ENCODE measurements at regions not wholly inside any gene's neighbourhood (a gene's known extent, or its start where the extent isn't known, plus 50 kb on each side); places are given as distances from the start of the nearest gene placed in this dataset.

DNA sequence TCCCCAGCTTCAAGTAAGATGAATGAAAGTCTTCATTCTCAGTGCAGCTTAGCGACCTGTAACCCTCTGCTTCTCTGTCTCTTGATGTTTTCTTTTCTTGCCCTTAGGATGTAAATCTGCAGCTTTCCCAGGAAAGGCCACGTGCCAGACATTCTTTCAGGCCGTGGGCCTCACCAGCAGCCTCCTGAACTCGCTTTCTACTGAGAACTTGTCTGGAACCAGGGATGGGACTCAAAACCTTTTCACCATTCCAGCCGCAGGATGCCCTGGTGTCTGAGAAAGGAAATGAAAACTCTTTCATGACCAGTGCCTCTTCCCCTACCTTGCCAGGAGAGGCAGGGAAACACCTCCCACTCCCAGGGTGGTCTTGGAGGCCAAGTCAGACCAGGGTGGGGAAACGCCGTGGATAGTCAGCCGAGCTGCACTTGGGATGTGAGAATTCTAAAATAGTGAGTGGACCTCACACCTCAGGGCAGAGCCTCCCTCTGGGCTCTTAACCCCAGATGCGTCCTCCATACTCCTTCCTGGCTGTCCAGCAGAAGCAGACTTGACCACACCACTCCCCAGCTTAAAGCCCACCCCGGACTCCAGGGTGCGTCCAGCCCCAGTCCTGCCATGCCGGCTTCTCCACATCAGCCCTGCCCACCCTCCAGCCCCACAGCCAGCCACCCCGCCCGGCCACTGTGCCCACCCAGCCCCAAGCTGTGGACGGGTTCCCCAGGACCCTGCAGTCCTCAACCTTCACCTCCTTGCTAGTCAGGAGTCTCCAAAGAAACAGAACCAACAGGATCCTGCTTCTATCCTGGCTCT is 115.5 kb downstream of the TWIST2 start:
- Histone ChIP-seq H3K36me3 (ENCODE audit: insufficient read depth, low read length) (no peaks in the 10 kb centered on the region), H3K4me3 (ENCODE audit: low read depth in 1 of 2, low read length in 2 of 2) (no peak overlapping the region), H3K27ac (ENCODE audit: low read depth, low read length) (no peak overlapping the region), H3K9ac (ENCODE audit: low read length) (no peak overlapping the region), H3K27me3 (ENCODE audit: control insufficient read depth in 1 of 2, insufficient read depth in 2 of 2, low read length in 2 of 2) (no peaks in the 10 kb centered on the region), H3K4me1 (ENCODE audit: insufficient read depth, low read length) (no peaks in the 10 kb centered on the region), H3K9me3 (ENCODE audit: low read length) (no peaks in the 10 kb centered on the region)

DNA sequence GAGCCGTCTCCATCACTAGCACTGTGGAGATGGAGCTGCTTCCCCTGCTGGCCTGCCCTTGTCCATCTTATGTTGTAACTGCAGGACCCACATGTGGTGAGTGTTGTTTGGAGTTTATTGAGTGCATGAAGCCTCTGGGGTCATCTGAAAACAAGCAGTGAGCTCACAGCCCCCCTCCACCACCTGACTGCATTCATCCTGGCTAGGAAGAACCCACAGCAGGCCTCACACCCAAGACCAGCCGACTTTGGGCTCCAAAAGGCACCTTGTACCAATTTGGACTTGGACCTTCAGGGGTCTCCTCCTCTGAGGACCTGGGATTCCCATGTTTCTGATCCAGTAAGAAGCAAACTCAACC is 116.1 kb downstream of the TWIST2 start:
- no peaks in the 10 kb centered on the region for H3K36me3 ChIP-seq (ENCODE audit: insufficient read depth, low read length)
- no peak overlapping the region for H3K27ac ChIP-seq (ENCODE audit: low read depth, low read length)
- H3K4me3 ChIP-seq (ENCODE audit: low read depth in 1 of 2, low read length in 2 of 2) = no peak overlapping the region
- H3K27me3 ChIP-seq (ENCODE audit: control insufficient read depth in 1 of 2, insufficient read depth in 2 of 2, low read length in 2 of 2) = no peaks in the 10 kb centered on the region
- H3K9me3 ChIP-seq (ENCODE audit: low read length) = no peaks in the 10 kb centered on the region
- H3K4me1 ChIP-seq (ENCODE audit: insufficient read depth, low read length) = no peaks in the 10 kb centered on the region
- H3K9ac ChIP-seq (ENCODE audit: low read length) = no peak overlapping the region

GRCh38 chr2:238964544-238965067 is 116.7 kb downstream of the TWIST2 start:
- H3K27ac ChIP-seq (ENCODE audit: low read depth, low read length) = no peak overlapping the region
- no peaks in the 10 kb centered on the region for H3K9me3 ChIP-seq (ENCODE audit: low read length)
- H3K4me3 ChIP-seq (ENCODE audit: low read depth in 1 of 2, low read length in 2 of 2) = no peak overlapping the region
- H3K27me3 ChIP-seq (ENCODE audit: control insufficient read depth in 1 of 2, insufficient read depth in 2 of 2, low read length in 2 of 2) = no peaks in the 10 kb centered on the region
- no peaks in the 10 kb centered on the region for H3K36me3 ChIP-seq (ENCODE audit: insufficient read depth, low read length)
- no peak overlapping the region for H3K9ac ChIP-seq (ENCODE audit: low read length)
- H3K4me1 ChIP-seq (ENCODE audit: insufficient read depth, low read length) = no peaks in the 10 kb centered on the region

DNA sequence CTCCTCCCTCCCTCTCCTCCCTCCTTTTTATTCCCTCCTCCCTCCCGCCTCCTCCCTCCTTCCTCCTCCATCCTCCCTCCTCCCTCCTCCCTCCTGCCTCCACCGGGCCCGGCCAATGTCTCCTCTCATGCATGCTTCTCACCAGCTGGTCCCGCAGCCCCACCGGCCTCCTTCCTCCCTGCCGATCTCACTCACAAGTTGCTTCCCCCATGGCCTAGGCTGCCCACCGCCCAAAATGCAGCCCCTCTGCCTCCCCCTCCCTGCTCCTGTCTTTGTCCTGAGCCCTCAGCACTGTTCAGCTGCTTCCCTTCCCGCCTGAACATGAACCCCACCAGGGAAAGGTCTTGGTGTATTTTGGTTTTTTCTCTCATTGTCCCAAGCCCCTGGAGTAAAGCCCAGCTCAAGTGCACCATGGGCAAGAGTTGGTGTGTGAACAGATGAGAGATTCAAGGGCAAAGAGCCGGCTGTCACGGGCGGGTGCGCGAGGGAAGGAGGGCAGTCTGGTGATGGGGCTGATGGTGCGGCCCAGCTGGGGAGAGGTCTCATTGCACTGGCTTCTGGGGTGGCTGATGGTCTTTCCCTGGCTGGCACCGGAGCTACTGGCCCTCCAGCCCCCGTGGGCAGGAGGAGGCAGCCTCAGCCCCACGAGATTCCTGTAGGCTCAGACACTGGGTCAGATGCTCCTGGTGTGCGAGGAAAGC is 117.6 kb downstream of the TWIST2 start:
- H3K9ac ChIP-seq (ENCODE audit: low read length) = no peak overlapping the region
- no peaks in the 10 kb centered on the region for H3K9me3 ChIP-seq (ENCODE audit: low read length)
- H3K4me1 ChIP-seq (ENCODE audit: insufficient read depth, low read length) = no peaks in the 10 kb centered on the region
- H3K27ac ChIP-seq (ENCODE audit: low read depth, low read length) = no peak overlapping the region
- no peaks in the 10 kb centered on the region for H3K36me3 ChIP-seq (ENCODE audit: insufficient read depth, low read length)
- H3K4me3 ChIP-seq (ENCODE audit: low read depth in 1 of 2, low read length in 2 of 2) = no peak overlapping the region
- H3K27me3 ChIP-seq (ENCODE audit: control insufficient read depth in 1 of 2, insufficient read depth in 2 of 2, low read length in 2 of 2) = no peaks in the 10 kb centered on the region

GRCh38 chr2:238966072-238966937 is 118.4 kb downstream of the TWIST2 start:
- no peak overlapping the region for H3K27ac ChIP-seq (ENCODE audit: low read depth, low read length)
- H3K9ac ChIP-seq (ENCODE audit: low read length) = no peak overlapping the region
- H3K9me3 ChIP-seq (ENCODE audit: low read length) = no peaks in the 10 kb centered on the region
- no peaks in the 10 kb centered on the region for H3K36me3 ChIP-seq (ENCODE audit: insufficient read depth, low read length)
- H3K4me3 ChIP-seq (ENCODE audit: low read depth in 1 of 2, low read length in 2 of 2) = no peak overlapping the region
- no peaks in the 10 kb centered on the region for H3K4me1 ChIP-seq (ENCODE audit: insufficient read depth, low read length)
- no peaks in the 10 kb centered on the region for H3K27me3 ChIP-seq (ENCODE audit: control insufficient read depth in 1 of 2, insufficient read depth in 2 of 2, low read length in 2 of 2)

GRCh38 chr2:238967031-238967977 is 119.4 kb downstream of the TWIST2 start:
- no peaks in the 10 kb centered on the region for H3K36me3 ChIP-seq (ENCODE audit: insufficient read depth, low read length)
- H3K27ac ChIP-seq (ENCODE audit: low read depth, low read length) = no peak overlapping the region
- no peaks in the 10 kb centered on the region for H3K9me3 ChIP-seq (ENCODE audit: low read length)
- no peak overlapping the region for H3K4me3 ChIP-seq (ENCODE audit: low read depth in 1 of 2, low read length in 2 of 2)
- no peak overlapping the region for H3K9ac ChIP-seq (ENCODE audit: low read length)
- H3K27me3 ChIP-seq (ENCODE audit: control insufficient read depth in 1 of 2, insufficient read depth in 2 of 2, low read length in 2 of 2) = no peaks in the 10 kb centered on the region
- H3K4me1 ChIP-seq (ENCODE audit: insufficient read depth, low read length) = no peaks in the 10 kb centered on the region

DNA sequence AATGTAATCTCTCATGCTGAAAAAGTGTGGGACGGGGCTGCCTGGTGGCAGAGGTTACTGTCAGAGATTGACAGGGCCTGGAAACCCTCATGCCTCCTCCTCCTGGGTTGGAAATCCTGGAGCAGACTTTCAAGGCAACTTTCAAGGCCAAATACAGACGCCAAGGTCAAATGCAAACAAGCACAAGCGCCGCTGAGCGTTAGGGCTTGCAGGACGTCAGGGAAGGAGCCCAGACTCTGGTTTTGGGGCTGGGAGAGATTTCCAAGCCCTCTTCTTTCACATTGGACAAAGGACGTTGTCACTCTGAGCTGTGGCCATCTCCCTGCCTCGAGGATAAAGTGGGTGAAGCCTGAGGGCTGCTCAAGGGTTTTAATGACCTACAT is 120.1 kb downstream of the TWIST2 start:
- H3K27ac ChIP-seq (ENCODE audit: low read depth, low read length) = no peak overlapping the region

GRCh38 chr2:238968616-238969384 is 120.9 kb downstream of the TWIST2 start:
- Histone ChIP-seq H3K4me1 (ENCODE audit: insufficient read depth, low read length) (peaks cover 9% of the 10 kb centered on the region), H3K27me3 (ENCODE audit: control insufficient read depth in 1 of 2, insufficient read depth in 2 of 2, low read length in 2 of 2) (no peaks in the 10 kb centered on the region), H3K36me3 (ENCODE audit: insufficient read depth, low read length) (no peaks in the 10 kb centered on the region), H3K9me3 (ENCODE audit: low read length) (no peaks in the 10 kb centered on the region), H3K27ac (ENCODE audit: low read depth, low read length) (no peak overlapping the region), H3K4me3 (ENCODE audit: low read depth in 1 of 2, low read length in 2 of 2) (no peak overlapping the region), H3K9ac (ENCODE audit: low read length) (no peak overlapping the region)

More for the DNA sequence above, 120.1 kb downstream of the TWIST2 start:
- H3K36me3 ChIP-seq (ENCODE audit: insufficient read depth, low read length) = no peaks in the 10 kb centered on the region
- H3K27me3 ChIP-seq (ENCODE audit: control insufficient read depth in 1 of 2, insufficient read depth in 2 of 2, low read length in 2 of 2) = no peaks in the 10 kb centered on the region
- peaks cover under 1% of the 10 kb centered on the region for H3K4me1 ChIP-seq (ENCODE audit: insufficient read depth, low read length)
- no peaks in the 10 kb centered on the region for H3K9me3 ChIP-seq (ENCODE audit: low read length)
- H3K9ac ChIP-seq (ENCODE audit: low read length) = no peak overlapping the region
- no peak overlapping the region for H3K4me3 ChIP-seq (ENCODE audit: low read depth in 1 of 2, low read length in 2 of 2)

GRCh38 chr2:238969857-238970256 is 122.0 kb downstream of the TWIST2 start:
- H3K27me3 ChIP-seq (ENCODE audit: control insufficient read depth in 1 of 2, insufficient read depth in 2 of 2, low read length in 2 of 2) = no peaks in the 10 kb centered on the region
- no peak overlapping the region for H3K27ac ChIP-seq (ENCODE audit: low read depth, low read length)
- no peak overlapping the region for H3K4me3 ChIP-seq (ENCODE audit: low read depth in 1 of 2, low read length in 2 of 2)
- H3K36me3 ChIP-seq (ENCODE audit: insufficient read depth, low read length) = no peaks in the 10 kb centered on the region
- H3K9ac ChIP-seq (ENCODE audit: low read length) = no peak overlapping the region
- peaks cover 20% of the 10 kb centered on the region for H3K4me1 ChIP-seq (ENCODE audit: insufficient read depth, low read length)
- no peaks in the 10 kb centered on the region for H3K9me3 ChIP-seq (ENCODE audit: low read length)

- Histone ChIP-seq H3K4me3 (ENCODE audit: low read depth in 1 of 2, low read length in 2 of 2) (no peak overlapping the region), H3K9me3 (ENCODE audit: low read length) (no peaks in the 10 kb centered on the region), H3K9ac (ENCODE audit: low read length) (no peak overlapping the region), H3K27me3 (ENCODE audit: control insufficient read depth in 1 of 2, insufficient read depth in 2 of 2, low read length in 2 of 2) (no peaks in the 10 kb centered on the region), H3K27ac (ENCODE audit: low read depth, low read length) (no peak overlapping the region), H3K4me1 (ENCODE audit: insufficient read depth, low read length) (peaks cover 21% of the 10 kb centered on the region), H3K36me3 (ENCODE audit: insufficient read depth, low read length) (no peaks in the 10 kb centered on the region)
Observed at GRCh38 chr2:238970553-238971081, 122.7 kb downstream of the TWIST2 start.

Data from muscle layer of colon (tissue), 2 donors.